ENCODE measurements at regions not wholly inside any gene's neighbourhood (a gene's known extent, or its start where the extent isn't known, plus 50 kb on each side); places are given as distances from the start of the nearest gene placed in this dataset.

- no peak for TF ChIP-seq FOXP2 (optimal IDR thresholded peaks at IDR 0.05; ENCODE audit: control extremely low read depth, extremely low read length, insufficient read depth)
- no peak for TF ChIP-seq POLR2AphosphoS5 (IDR thresholded peaks at IDR 0.05; ENCODE audit: borderline replicate concordance, low read depth, low read length)
- no peak for TF ChIP-seq EZH2 (IDR thresholded peaks at IDR 0.05)
These were observed 186.9 kb upstream of the SLC24A3 start for GRCh38 chr20:19025430-19026120.
